GM12878 (cell line): ENCODE measurements at regions not wholly inside any gene's neighbourhood (a gene's known extent, or its start where the extent isn't known, plus 50 kb on each side); places are given as distances from the start of the nearest gene placed in this dataset.

ENCODE experiments used
- ATAC-seq: fragments of 200-7000 bp; cut with Tn5 transposase; 3 replicates; pipeline ENCODE4 v1.9.1; 2020; ENCODE audit warnings: mild to moderate bottlenecking, moderate library complexity
- BruUV-seq: library from RNA; stranded (reverse); fragments of 400-500 nt; replicated peaks from 2 replicates; lab custom pipeline; 2021; lab: Mats Ljungman, UMichigan
- CTCF ChIA-PET: fragments of 300-600 bp; sonication (Branson Sonifier 250); formaldehyde crosslinking; extraction: SDS; loops from one replicate; lab custom pipeline; 2021; ENCODE audit warnings: inconsistent platforms; lab: Yijun Ruan, JAX
- POLR2A ChIA-PET: fragments of 350-600 bp; formaldehyde crosslinking; extraction: SDS; loops from one replicate; lab custom pipeline; 2021; ENCODE audit warnings: inconsistent platforms; lab: Charles Lee
- RAD21 ChIA-PET: fragments of 300-600 bp; sonication (Branson Sonifier 250); formaldehyde crosslinking; loops from one replicate; lab custom pipeline; 2023; ENCODE audit warnings: antibody characterized with exemption; ENCODE audit not compliant: unreplicated experiment; lab: Charles Lee
- SMC1A ChIA-PET: fragments of 300-600 bp; sonication (Branson Sonifier 250); formaldehyde crosslinking; loops from one replicate; lab custom pipeline; 2023; ENCODE audit not compliant: unreplicated experiment, uncharacterized antibody; lab: Charles Lee
- DNase-seq: peaks from one replicate; pipeline ENCODE4 v3.0.0-alpha.2; 2011; ENCODE audit warnings: low read depth, low spot score
- FAIRE-seq: peaks from 3 replicates; lab custom pipeline; 2011; peaks lifted over from hg19 to GRCh38; lab: Jason Lieb, UNC
- H2AFZ ChIP-seq: 2 replicates; pipeline ENCODE4 v1.6.0; 2011; ENCODE audit warnings: low read depth, low read length, control low read depth; ENCODE audit not compliant: control insufficient read depth
- H3K27ac ChIP-seq: 2 replicates; pipeline ENCODE4 v1.5.1; 2011; ENCODE audit warnings: control low read depth; ENCODE audit not compliant: control insufficient read depth, insufficient read depth
- H3K27me3 ChIP-seq, 2 experiments: replicated peaks in 1 of 2; 2 replicates each; pipeline versions ENCODE4 v1.6.0 to v1.6.1; 2011; ENCODE audit warnings: low read length in 1 of 2; ENCODE audit not compliant: control insufficient read depth in 2 of 2, insufficient read depth in 2 of 2
- H3K36me3 ChIP-seq, 2 experiments: 2 replicates each; pipeline ENCODE4 v1.5.1; 2011; ENCODE audit warnings: low read length in 1 of 2; ENCODE audit not compliant: control insufficient read depth in 2 of 2, insufficient read depth in 2 of 2
- H3K4me1 ChIP-seq: 2 replicates; pipeline ENCODE4 v1.6.1; 2011; ENCODE audit warnings: mild to moderate bottlenecking, low read length, moderate library complexity, mixed read lengths; ENCODE audit not compliant: control insufficient read depth, insufficient read depth
- H3K4me2 ChIP-seq: 2 replicates; pipeline ENCODE4 v1.6.0; 2011; ENCODE audit warnings: control low read depth; ENCODE audit not compliant: control insufficient read depth, insufficient read depth
- H3K4me3 ChIP-seq: fragments of 200-600 bp; sonication (generic); 2 replicates; pipeline ENCODE4 v1.5.1; 2016
- H3K79me2 ChIP-seq: 2 replicates; pipeline ENCODE4 v1.6.0; 2011; ENCODE audit warnings: low read length; ENCODE audit not compliant: control insufficient read depth, insufficient read depth
- H3K9ac ChIP-seq: 2 replicates; pipeline ENCODE4 v1.8.0; 2011; ENCODE audit warnings: low read length, control low read depth, mixed read lengths; ENCODE audit not compliant: control insufficient read depth, insufficient read depth
- H3K9me3 ChIP-seq: replicated peaks from 3 replicates; pipeline ENCODE4 v1.5.1; 2011; ENCODE audit warnings: mild to moderate bottlenecking, low read length; ENCODE audit not compliant: control insufficient read depth, insufficient read depth
- H4K20me1 ChIP-seq: 2 replicates; pipeline ENCODE4 v1.6.0; 2011; ENCODE audit not compliant: control insufficient read depth, insufficient read depth
- IKZF2 ChIP-seq, 2 experiments: fragments of 450-650 bp; IDR thresholded peaks; 2 replicates each; pipeline ENCODE4 v1.6.1; 2017; ENCODE audit warnings: mild to moderate bottlenecking in 2 of 2, moderate library complexity in 2 of 2
- MXI1 ChIP-seq: fragments of 150-350 bp; IDR thresholded peaks from 2 replicates; pipeline ENCODE4 v1.6.1; 2011; ENCODE audit warnings: low read depth, mild to moderate bottlenecking, inconsistent platforms, low read length, improper control_type of control experiment
- MYB ChIP-seq: fragments of 150-350 bp; IDR thresholded peaks from 2 replicates; pipeline ENCODE4 v1.6.1; 2014; ENCODE audit warnings: mild to moderate bottlenecking, low read depth, low read length, borderline replicate concordance
- SMAD1 ChIP-seq: fragments of 450-650 bp; IDR thresholded peaks from 2 replicates; pipeline ENCODE4 v1.6.1; 2018; ENCODE audit warnings: mild to moderate bottlenecking, low read depth; ENCODE audit not compliant: partially characterized antibody
- SREBF2 ChIP-seq: IDR thresholded peaks from 2 replicates; pipeline ENCODE4 v1.6.1; 2012; ENCODE audit warnings: mild to moderate bottlenecking, low read length
- TCF3 ChIP-seq: IDR thresholded peaks from 2 replicates; pipeline ENCODE4 v1.6.1; 2012; ENCODE audit warnings: low read depth, mild to moderate bottlenecking, low read length, borderline replicate concordance; ENCODE audit not compliant: insufficient read depth
- ZNF207 ChIP-seq: fragments of 450-650 bp; IDR thresholded peaks from 2 replicates; pipeline ENCODE4 v1.6.1; 2014; ENCODE audit warnings: antibody characterized with exemption, mild to moderate bottlenecking, borderline replicate concordance
- ZNF24 ChIP-seq: fragments of 450-650 bp; IDR thresholded peaks from 2 replicates; pipeline ENCODE4 v1.6.1; 2017; ENCODE audit warnings: antibody characterized with exemption, mild to moderate bottlenecking
- in situ Hi-C: fragments of 300-500 bp; cut with MboI; formaldehyde crosslinking; loops from 9 replicates; pipeline ENCODE4 v1.14.3; 2018; ENCODE audit warnings: mixed read lengths
- intact Hi-C: fragments of 100-400 bp; cut with micrococcal nuclease; formaldehyde crosslinking; loops from one replicate; pipeline ENCODE4 v1.14.2; 2022; ENCODE audit not compliant: unreplicated experiment
- TF ChIP-seq, protein P1 (sequence below): IDR thresholded peaks from 2 replicates; pipeline ENCODE4 v1.6.1; 2012; ENCODE audit warnings: mild to moderate bottlenecking, low read depth, low read length
- TF ChIP-seq, protein P2 (sequence below): fragments of 450-650 bp; IDR thresholded peaks from 2 replicates; pipeline ENCODE4 v1.6.1; 2017; ENCODE audit warnings: mild to moderate bottlenecking, low read depth, inconsistent platforms; ENCODE audit not compliant: poor library complexity, severe bottlenecking
- TF ChIP-seq, protein P3 (sequence below): fragments of 450-650 bp; IDR thresholded peaks from 2 replicates; pipeline ENCODE4 v1.6.1; 2017; ENCODE audit warnings: mild to moderate bottlenecking, moderate library complexity

DNA sequence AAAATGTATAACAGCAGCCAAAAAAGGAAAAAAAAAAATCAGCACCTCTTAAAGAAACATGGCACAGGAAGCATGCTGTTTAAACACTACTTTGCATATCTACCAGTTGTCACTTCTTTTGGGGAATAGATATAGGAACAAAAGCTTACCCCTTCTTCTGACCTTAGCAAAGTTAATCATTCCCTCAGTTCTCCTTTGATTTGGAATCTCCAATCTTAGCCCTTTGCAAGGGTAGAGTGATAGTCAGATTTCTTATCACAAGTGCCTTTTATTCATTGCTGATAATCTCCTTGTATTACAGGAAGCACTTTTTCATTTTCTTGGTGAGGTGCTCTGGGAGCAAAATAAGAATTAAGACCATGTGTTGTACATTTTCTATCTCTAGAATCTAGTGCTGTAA lies 1327.6 kb downstream of the OLFM4 start:
- DNase-seq (no peak), FAIRE-seq (no peak)
- TF ChIP-seq MXI1 (no peak), MYB (no peak), IKZF2 (IDR thresholded peaks at IDR 0.05) (no peak), SREBF2 (no peak), ZNF24 (no peak), SMAD1 (no peak), TCF3 (no peak), ZNF207 (no peak)
- TF ChIP-seq, protein P1, sequence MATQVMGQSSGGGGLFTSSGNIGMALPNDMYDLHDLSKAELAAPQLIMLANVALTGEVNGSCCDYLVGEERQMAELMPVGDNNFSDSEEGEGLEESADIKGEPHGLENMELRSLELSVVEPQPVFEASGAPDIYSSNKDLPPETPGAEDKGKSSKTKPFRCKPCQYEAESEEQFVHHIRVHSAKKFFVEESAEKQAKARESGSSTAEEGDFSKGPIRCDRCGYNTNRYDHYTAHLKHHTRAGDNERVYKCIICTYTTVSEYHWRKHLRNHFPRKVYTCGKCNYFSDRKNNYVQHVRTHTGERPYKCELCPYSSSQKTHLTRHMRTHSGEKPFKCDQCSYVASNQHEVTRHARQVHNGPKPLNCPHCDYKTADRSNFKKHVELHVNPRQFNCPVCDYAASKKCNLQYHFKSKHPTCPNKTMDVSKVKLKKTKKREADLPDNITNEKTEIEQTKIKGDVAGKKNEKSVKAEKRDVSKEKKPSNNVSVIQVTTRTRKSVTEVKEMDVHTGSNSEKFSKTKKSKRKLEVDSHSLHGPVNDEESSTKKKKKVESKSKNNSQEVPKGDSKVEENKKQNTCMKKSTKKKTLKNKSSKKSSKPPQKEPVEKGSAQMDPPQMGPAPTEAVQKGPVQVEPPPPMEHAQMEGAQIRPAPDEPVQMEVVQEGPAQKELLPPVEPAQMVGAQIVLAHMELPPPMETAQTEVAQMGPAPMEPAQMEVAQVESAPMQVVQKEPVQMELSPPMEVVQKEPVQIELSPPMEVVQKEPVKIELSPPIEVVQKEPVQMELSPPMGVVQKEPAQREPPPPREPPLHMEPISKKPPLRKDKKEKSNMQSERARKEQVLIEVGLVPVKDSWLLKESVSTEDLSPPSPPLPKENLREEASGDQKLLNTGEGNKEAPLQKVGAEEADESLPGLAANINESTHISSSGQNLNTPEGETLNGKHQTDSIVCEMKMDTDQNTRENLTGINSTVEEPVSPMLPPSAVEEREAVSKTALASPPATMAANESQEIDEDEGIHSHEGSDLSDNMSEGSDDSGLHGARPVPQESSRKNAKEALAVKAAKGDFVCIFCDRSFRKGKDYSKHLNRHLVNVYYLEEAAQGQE: no peak
- TF ChIP-seq, protein P2, sequence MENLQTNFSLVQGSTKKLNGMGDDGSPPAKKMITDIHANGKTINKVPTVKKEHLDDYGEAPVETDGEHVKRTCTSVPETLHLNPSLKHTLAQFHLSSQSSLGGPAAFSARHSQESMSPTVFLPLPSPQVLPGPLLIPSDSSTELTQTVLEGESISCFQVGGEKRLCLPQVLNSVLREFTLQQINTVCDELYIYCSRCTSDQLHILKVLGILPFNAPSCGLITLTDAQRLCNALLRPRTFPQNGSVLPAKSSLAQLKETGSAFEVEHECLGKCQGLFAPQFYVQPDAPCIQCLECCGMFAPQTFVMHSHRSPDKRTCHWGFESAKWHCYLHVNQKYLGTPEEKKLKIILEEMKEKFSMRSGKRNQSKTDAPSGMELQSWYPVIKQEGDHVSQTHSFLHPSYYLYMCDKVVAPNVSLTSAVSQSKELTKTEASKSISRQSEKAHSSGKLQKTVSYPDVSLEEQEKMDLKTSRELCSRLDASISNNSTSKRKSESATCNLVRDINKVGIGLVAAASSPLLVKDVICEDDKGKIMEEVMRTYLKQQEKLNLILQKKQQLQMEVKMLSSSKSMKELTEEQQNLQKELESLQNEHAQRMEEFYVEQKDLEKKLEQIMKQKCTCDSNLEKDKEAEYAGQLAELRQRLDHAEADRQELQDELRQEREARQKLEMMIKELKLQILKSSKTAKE: no peak
- TF ChIP-seq, protein P3, sequence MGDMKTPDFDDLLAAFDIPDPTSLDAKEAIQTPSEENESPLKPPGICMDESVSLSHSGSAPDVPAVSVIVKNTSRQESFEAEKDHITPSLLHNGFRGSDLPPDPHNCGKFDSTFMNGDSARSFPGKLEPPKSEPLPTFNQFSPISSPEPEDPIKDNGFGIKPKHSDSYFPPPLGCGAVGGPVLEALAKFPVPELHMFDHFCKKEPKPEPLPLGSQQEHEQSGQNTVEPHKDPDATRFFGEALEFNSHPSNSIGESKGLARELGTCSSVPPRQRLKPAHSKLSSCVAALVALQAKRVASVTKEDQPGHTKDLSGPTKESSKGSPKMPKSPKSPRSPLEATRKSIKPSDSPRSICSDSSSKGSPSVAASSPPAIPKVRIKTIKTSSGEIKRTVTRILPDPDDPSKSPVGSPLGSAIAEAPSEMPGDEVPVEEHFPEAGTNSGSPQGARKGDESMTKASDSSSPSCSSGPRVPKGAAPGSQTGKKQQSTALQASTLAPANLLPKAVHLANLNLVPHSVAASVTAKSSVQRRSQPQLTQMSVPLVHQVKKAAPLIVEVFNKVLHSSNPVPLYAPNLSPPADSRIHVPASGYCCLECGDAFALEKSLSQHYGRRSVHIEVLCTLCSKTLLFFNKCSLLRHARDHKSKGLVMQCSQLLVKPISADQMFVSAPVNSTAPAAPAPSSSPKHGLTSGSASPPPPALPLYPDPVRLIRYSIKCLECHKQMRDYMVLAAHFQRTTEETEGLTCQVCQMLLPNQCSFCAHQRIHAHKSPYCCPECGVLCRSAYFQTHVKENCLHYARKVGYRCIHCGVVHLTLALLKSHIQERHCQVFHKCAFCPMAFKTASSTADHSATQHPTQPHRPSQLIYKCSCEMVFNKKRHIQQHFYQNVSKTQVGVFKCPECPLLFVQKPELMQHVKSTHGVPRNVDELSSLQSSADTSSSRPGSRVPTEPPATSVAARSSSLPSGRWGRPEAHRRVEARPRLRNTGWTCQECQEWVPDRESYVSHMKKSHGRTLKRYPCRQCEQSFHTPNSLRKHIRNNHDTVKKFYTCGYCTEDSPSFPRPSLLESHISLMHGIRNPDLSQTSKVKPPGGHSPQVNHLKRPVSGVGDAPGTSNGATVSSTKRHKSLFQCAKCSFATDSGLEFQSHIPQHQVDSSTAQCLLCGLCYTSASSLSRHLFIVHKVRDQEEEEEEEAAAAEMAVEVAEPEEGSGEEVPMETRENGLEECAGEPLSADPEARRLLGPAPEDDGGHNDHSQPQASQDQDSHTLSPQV: no peak

More for the DNA sequence above, 1327.6 kb downstream of the OLFM4 start:
- H3K27ac ChIP-seq: no peak overlapping the region
- H3K27me3 ChIP-seq: no peaks in the 10 kb centered on the region
- in situ Hi-C loops (no loop called here), intact Hi-C loops (no loop called here)
- no peaks in the 10 kb centered on the region for H4K20me1 ChIP-seq
- no TSS peak for BruUV-seq
- H3K79me2 ChIP-seq: no peaks in the 10 kb centered on the region
- ATAC-seq: no peak
- ChIA-PET CTCF (no interaction called here), RAD21 (no interaction called here), SMC1A (no interaction called here), POLR2A (no interaction called here)
- H3K9me3 ChIP-seq: no peaks in the 10 kb centered on the region
- H2AFZ ChIP-seq: no peak overlapping the region
- H3K4me3 ChIP-seq: no peak overlapping the region
- H3K4me1 ChIP-seq: no peaks in the 10 kb centered on the region
- no peak overlapping the region for H3K4me2 ChIP-seq
- H3K9ac ChIP-seq: no peak overlapping the region
- no peaks in the 10 kb centered on the region for H3K36me3 ChIP-seq
